CD4-positive, alpha-beta T cell treated with Interleukin-1 beta for 1 hour (primary cell): ENCODE measurements at regions not wholly inside any gene's neighbourhood (a gene's known extent, or its start where the extent isn't known, plus 50 kb on each side); places are given as distances from the start of the nearest gene placed in this dataset.

ENCODE experiments used
- DNase-seq, 2 donors: peaks; one replicate each; pipeline ENCODE4 v3.0.0-alpha.2; 2020 to 2022

GRCh38 chr16:86664522-86665318 lies 86.4 kb downstream of the FOXL1 start:
- DNase-seq, result peak; percentile 5 to 17

- DNase-seq, result no peak
Observed at GRCh38 chr16:86665319-86665675, 86.9 kb downstream of the FOXL1 start.

GRCh38 chr16:86665929-86666328 lies 87.6 kb downstream of the FOXL1 start:
- no peak for DNase-seq

- no peak for DNase-seq
Observed at GRCh38 chr16:86667035-86667434, 88.7 kb downstream of the FOXL1 start.

GRCh38 chr16:86668136-86668910 lies 90.0 kb downstream of the FOXL1 start:
- DNase-seq, result no peak

- DNase-seq, result no peak
Observed at GRCh38 chr16:86669285-86669805, 91.0 kb downstream of the FOXL1 start.

- no peak for DNase-seq
Observed at GRCh38 chr16:86669937-86670749, 91.8 kb downstream of the FOXL1 start.

GRCh38 chr16:86670750-86671234 lies 92.4 kb downstream of the FOXL1 start:
- DNase-seq, result no peak

- DNase-seq, result no peak
Observed at GRCh38 chr16:86671486-86672178, 93.3 kb downstream of the FOXL1 start.

- DNase-seq, result peak in 1 of 2 donors; percentile 3
Observed at GRCh38 chr16:86672179-86672863, 94.0 kb downstream of the FOXL1 start.

GRCh38 chr16:86673090-86673955 lies 95.0 kb downstream of the FOXL1 start:
- DNase-seq, result no peak

GRCh38 chr16:86673956-86674453 lies 95.7 kb downstream of the FOXL1 start:
- DNase-seq, result no peak

GRCh38 chr16:86676254-86676670 lies 97.9 kb downstream of the FOXL1 start:
- no peak for DNase-seq

- no peak for DNase-seq
Observed at GRCh38 chr16:86679490-86679889, 101.1 kb downstream of the FOXL1 start.

GRCh38 chr16:86680162-86680561 lies 101.8 kb downstream of the FOXL1 start:
- DNase-seq, result no peak

- no peak for DNase-seq
Observed at GRCh38 chr16:86680661-86681030, 102.3 kb downstream of the FOXL1 start.

GRCh38 chr16:86681031-86681756 lies 102.8 kb downstream of the FOXL1 start:
- DNase-seq, result no peak

GRCh38 chr16:86681757-86682106 lies 103.4 kb downstream of the FOXL1 start:
- no peak for DNase-seq

GRCh38 chr16:86682219-86682904 lies 104.0 kb downstream of the FOXL1 start:
- DNase-seq, result no peak
